ENCODE measurements at regions not wholly inside any gene's neighbourhood (a gene's known extent, or its start where the extent isn't known, plus 50 kb on each side); places are given as distances from the start of the nearest gene placed in this dataset.
A peak's percentile ranks its signal among the peaks of the same experiment; 100 is the strongest.
"Not testable (repeated sequence)": the region's sequence is repeated elsewhere in the genome, so short reads cannot be mapped to it uniquely, and the experiment has no call there.

DNA sequence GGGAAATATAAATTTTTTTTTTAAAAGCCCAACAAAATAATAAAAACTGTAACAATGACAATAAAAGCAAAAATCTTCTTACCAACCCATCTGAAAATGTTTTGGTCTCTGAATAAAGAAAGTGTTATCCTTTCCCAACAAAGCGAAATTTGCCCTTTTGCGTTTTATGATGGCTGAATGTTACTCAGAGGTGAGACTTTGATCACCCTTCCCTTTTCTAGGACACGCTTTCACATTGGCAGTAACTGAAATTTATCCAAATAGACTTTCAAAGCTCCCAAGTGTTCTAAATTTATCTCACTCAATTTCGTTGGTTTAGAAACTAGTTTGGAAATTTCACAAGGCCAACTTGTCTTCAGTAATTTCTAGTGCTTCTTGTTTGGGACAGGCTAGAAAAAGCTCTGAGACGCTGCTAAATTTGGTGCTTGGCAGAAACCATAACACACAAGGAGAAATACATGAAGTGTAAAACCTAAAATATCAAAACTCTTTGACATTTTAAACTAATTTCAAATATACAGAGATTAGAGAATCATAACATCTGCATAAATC is 354.5 kb upstream of the CITED2 start:
- WGBS (ENCODE audit: insufficient coverage, low lambda C conversion rate), result no CpG with 5 or more reads among the region's 5 CpGs
- peaks cover 4% of the 10 kb centered on the region for H3K9me3 ChIP-seq (ENCODE audit: control insufficient read depth, low read depth, low read length)
- H3K27ac ChIP-seq (ENCODE audit: low read length), result no peak overlapping the region
- DNase-seq, result peak in 1 of 2 donors; percentile 53
- H3K4me3 ChIP-seq (ENCODE audit: low read length), result no peak overlapping the region
- no peaks in the 10 kb centered on the region for H3K27me3 ChIP-seq (ENCODE audit: control insufficient read depth, insufficient read depth, low read length)
- H3K36me3 ChIP-seq (ENCODE audit: control insufficient read depth, insufficient read depth, low read length), result no peaks in the 10 kb centered on the region
- no peaks in the 10 kb centered on the region for H3K4me1 ChIP-seq (ENCODE audit: control insufficient read depth, insufficient read depth, low read length)

DNA sequence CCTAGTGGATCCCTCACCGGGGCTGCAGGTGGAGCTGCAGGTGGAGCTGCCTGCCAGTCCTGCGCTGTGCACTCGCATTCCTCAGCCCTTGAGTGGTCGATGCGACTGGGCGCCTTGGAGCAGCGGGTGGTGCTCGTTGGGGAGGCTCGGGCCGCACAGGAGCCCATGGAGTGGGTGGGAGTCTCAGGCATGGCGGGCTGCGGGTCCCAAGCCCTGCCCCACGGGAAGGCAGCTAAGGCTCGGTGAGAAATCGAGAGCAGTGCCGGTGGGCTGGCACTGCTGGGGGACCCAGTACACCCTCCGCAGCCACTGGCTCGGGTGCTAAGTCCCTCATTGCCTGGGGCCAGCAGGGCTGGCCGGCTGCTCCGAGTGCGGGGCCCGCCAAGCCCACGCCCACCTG is 351.8 kb upstream of the CITED2 start:
- no CpG with 5 or more reads among the region's 23 CpGs for WGBS (ENCODE audit: insufficient coverage, low lambda C conversion rate)
- H3K4me3 ChIP-seq (ENCODE audit: low read length); H3K4me1 ChIP-seq (ENCODE audit: control insufficient read depth, insufficient read depth, low read length); H3K9me3 ChIP-seq (ENCODE audit: control insufficient read depth, low read depth, low read length); DNase-seq; H3K27me3 ChIP-seq (ENCODE audit: control insufficient read depth, insufficient read depth, low read length); H3K36me3 ChIP-seq (ENCODE audit: control insufficient read depth, insufficient read depth, low read length); H3K27ac ChIP-seq (ENCODE audit: low read length): not testable (repeated sequence)

DNA sequence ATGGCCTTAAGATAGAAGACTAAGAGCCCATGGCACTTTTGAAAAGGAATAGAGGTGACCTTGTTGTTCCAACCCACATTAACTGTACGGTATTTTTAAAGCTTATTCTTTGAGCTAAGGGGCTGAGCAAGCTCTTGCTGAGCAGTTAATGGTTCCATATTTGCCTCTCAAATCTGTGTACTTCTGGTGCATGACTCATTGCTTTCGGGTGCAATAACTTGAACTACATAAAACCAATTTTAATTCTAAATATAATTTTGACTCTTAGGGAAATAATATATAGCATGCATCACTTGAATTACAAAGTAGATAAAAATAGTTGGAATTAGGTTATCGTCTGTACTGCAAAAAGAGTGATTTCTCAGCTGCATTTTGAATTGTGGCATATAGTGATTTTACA is 348.1 kb upstream of the CITED2 start:
- no peaks in the 10 kb centered on the region for H3K36me3 ChIP-seq (ENCODE audit: control insufficient read depth, insufficient read depth, low read length)
- WGBS (ENCODE audit: insufficient coverage, low lambda C conversion rate), result 100% methylated on average over 1 of the region's 3 CpGs
- H3K9me3 ChIP-seq (ENCODE audit: control insufficient read depth, low read depth, low read length), result peaks cover 8% of the 10 kb centered on the region
- no peaks in the 10 kb centered on the region for H3K27me3 ChIP-seq (ENCODE audit: control insufficient read depth, insufficient read depth, low read length)
- DNase-seq, result no peak
- no peak overlapping the region for H3K27ac ChIP-seq (ENCODE audit: low read length)
- H3K4me3 ChIP-seq (ENCODE audit: low read length), result no peak overlapping the region
- no peaks in the 10 kb centered on the region for H3K4me1 ChIP-seq (ENCODE audit: control insufficient read depth, insufficient read depth, low read length)

DNA sequence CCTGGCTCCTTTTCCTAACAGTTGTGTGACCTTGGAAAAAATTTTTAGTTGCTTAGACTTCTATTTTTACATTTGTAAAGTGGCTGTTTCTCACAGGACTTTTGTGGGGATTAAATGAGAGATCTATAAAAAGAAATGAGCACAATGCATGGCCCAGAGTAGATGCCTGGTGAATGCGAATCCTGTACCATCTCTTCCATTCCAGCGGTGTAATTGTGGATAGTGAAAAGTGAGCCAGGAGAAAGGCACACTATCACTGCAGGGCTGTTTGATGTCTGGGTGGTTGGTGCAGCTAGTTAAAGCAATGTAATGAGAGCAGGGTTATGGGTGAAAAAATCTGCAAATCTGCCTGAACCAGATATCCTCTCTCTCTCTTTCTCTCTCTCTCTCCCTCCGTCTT is 347.5 kb upstream of the CITED2 start:
- peaks cover 8% of the 10 kb centered on the region for H3K9me3 ChIP-seq (ENCODE audit: control insufficient read depth, low read depth, low read length)
- no peaks in the 10 kb centered on the region for H3K27me3 ChIP-seq (ENCODE audit: control insufficient read depth, insufficient read depth, low read length)
- no peaks in the 10 kb centered on the region for H3K36me3 ChIP-seq (ENCODE audit: control insufficient read depth, insufficient read depth, low read length)
- no peaks in the 10 kb centered on the region for H3K4me1 ChIP-seq (ENCODE audit: control insufficient read depth, insufficient read depth, low read length)
- no peak overlapping the region for H3K4me3 ChIP-seq (ENCODE audit: low read length)
- WGBS (ENCODE audit: insufficient coverage, low lambda C conversion rate), result 100% methylated on average over 1 of the region's 3 CpGs
- no peak overlapping the region for H3K27ac ChIP-seq (ENCODE audit: low read length)
- no peak for DNase-seq

DNA sequence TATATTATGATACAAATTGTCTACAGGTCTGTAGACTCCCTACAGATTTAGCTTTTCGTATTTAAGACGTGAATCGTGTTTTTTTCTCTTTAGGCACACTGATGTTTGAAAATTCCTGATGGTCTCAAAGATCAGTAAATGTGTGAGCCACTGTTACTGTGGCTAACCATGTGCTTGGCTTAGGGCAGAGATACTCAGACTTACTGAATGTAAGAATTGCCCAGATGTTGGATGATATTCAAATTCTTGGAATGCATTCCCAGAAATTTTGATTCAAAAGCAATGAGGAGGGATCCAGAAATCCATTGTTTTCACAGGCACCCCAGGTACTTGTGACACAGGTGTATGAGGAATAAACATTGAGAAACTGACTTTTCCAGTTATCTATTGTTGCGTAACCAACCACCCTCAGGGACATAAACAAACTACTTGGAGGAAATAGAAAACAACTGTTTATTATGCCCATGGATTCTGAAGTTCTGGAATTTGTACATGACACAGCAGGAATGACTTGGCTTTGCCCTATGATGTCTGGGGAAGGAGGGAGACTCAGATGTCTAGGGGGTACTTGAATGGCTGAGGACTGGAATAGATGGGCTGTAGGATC is 339.6 kb upstream of the CITED2 start:
- H3K4me3 ChIP-seq (ENCODE audit: low read length), result no peak overlapping the region
- WGBS (ENCODE audit: insufficient coverage, low lambda C conversion rate), result no CpG with 5 or more reads among the region's 4 CpGs
- no peaks in the 10 kb centered on the region for H3K36me3 ChIP-seq (ENCODE audit: control insufficient read depth, insufficient read depth, low read length)
- no peaks in the 10 kb centered on the region for H3K27me3 ChIP-seq (ENCODE audit: control insufficient read depth, insufficient read depth, low read length)
- peaks cover 7% of the 10 kb centered on the region for H3K4me1 ChIP-seq (ENCODE audit: control insufficient read depth, insufficient read depth, low read length)
- peak; percentile 44 to 76 for DNase-seq
- H3K9me3 ChIP-seq (ENCODE audit: control insufficient read depth, low read depth, low read length), result no peaks in the 10 kb centered on the region
- H3K27ac ChIP-seq (ENCODE audit: low read length), result peak overlapping the region; percentile 52

DNA sequence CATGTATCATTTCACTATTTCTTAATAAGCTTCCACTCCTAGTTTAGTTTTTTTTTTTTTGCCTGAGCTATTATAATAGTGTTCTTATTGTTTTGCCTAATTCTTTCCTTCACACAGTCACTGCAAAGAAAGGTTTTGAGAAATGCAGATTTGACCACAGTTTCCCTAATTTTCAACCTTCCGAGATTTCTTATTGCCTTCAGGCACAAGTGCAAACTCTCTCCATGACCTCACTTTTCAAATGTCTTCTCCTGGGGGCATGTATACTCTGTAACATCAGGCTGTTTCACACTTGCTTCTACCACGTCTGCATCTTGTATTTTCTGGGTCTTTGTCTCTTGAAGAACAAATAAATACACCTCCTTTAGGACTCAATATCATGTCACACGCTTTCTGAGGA is 339.0 kb upstream of the CITED2 start:
- Histone ChIP-seq H3K9me3 (ENCODE audit: control insufficient read depth, low read depth, low read length) (no peaks in the 10 kb centered on the region), H3K27ac (ENCODE audit: low read length) (peak overlapping the region; percentile 52), H3K27me3 (ENCODE audit: control insufficient read depth, insufficient read depth, low read length) (no peaks in the 10 kb centered on the region), H3K36me3 (ENCODE audit: control insufficient read depth, insufficient read depth, low read length) (no peaks in the 10 kb centered on the region), H3K4me3 (ENCODE audit: low read length) (no peak overlapping the region), H3K4me1 (ENCODE audit: control insufficient read depth, insufficient read depth, low read length) (peaks cover 8% of the 10 kb centered on the region)
- WGBS (ENCODE audit: insufficient coverage, low lambda C conversion rate), result 83% methylated on average over 1 of the region's 3 CpGs
- DNase-seq, result no peak

DNA sequence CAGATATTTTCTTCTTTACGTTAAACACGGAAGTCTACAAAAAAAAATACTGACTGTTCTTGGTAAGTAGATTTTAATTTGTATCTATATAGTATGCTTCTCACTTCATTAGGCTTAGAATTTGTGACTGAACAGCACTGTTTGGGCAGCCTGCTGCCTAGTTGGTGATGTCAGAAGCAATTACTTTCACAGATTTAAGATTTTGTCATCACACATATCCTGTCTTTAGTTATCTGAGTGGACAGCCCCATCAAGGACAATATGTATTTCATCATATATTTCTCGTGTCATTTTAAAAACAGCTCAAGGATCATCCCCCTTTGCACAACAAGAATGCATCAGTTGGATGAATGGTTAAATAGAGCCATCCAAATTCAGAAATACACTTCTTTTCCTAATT is 338.4 kb upstream of the CITED2 start:
- Histone ChIP-seq H3K27me3 (ENCODE audit: control insufficient read depth, insufficient read depth, low read length) (no peaks in the 10 kb centered on the region), H3K27ac (ENCODE audit: low read length) (no peak overlapping the region), H3K9me3 (ENCODE audit: control insufficient read depth, low read depth, low read length) (no peaks in the 10 kb centered on the region), H3K4me3 (ENCODE audit: low read length) (no peak overlapping the region), H3K36me3 (ENCODE audit: control insufficient read depth, insufficient read depth, low read length) (no peaks in the 10 kb centered on the region), H3K4me1 (ENCODE audit: control insufficient read depth, insufficient read depth, low read length) (peaks cover 12% of the 10 kb centered on the region)
- no peak for DNase-seq
- no CpG with 5 or more reads among the region's 3 CpGs for WGBS (ENCODE audit: insufficient coverage, low lambda C conversion rate)

DNA sequence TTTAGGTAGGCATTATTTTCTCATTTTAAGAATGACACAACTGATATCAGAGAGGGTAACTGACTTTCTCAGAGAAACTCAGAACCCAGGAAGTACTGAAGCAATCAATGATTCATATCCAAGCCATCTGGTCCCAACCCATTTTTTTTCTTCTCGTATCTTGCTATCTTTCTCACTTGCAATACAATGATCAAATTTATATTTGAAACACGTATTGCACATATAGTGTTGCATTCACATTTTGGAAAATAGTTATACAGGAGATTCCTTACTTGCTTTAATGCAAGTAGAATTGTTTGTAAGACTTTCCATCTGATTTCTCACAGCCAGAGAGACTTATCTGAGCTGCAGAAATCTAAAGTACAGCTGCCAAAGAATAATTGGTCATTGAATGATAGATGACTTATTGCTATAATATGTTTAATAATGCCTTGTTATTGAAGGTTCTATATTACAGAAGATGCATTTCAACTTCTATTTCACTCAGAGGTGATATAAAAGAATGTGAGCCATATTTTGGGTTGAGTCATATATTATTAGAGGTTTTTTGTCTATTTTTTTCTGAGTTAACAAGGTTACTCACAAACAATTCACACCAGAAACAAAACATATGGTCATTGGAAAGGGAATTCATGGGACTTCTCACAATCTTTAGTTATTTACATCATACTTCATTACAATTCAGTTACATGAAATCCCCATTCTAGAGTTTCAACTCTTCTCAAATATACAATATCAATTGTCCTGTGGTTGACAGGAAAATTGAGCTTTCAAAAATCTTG is 337.5 kb upstream of the CITED2 start:
- H3K4me3 ChIP-seq (ENCODE audit: low read length), result no peak overlapping the region
- H3K9me3 ChIP-seq (ENCODE audit: control insufficient read depth, low read depth, low read length), result no peaks in the 10 kb centered on the region
- H3K27ac ChIP-seq (ENCODE audit: low read length), result no peak overlapping the region
- no peaks in the 10 kb centered on the region for H3K36me3 ChIP-seq (ENCODE audit: control insufficient read depth, insufficient read depth, low read length)
- H3K4me1 ChIP-seq (ENCODE audit: control insufficient read depth, insufficient read depth, low read length), result peaks cover 12% of the 10 kb centered on the region
- DNase-seq, result no peak
- no peaks in the 10 kb centered on the region for H3K27me3 ChIP-seq (ENCODE audit: control insufficient read depth, insufficient read depth, low read length)
- no CpG with 5 or more reads among the region's 2 CpGs for WGBS (ENCODE audit: insufficient coverage, low lambda C conversion rate)

DNA sequence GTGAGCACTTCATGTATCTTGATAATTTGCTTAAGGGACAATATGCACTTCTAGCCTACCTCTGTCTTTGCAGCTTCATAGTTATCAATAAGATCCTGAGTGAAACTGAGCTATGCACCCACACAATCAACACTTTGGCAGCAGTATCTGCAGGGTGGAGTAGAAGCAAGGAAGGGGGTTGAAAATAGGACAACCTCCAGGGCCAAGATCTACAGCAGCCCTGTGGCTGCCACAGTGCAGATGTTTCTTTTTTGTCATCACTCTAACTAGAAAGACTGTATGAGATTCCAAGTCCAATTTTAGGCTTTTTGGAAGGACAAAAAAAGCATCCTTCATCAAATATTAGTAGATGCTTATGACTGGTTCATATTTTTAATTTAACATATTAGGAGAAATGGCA is 336.1 kb upstream of the CITED2 start:
- Histone ChIP-seq H3K9me3 (ENCODE audit: control insufficient read depth, low read depth, low read length) (peaks cover 2% of the 10 kb centered on the region), H3K4me1 (ENCODE audit: control insufficient read depth, insufficient read depth, low read length) (peaks cover 14% of the 10 kb centered on the region), H3K36me3 (ENCODE audit: control insufficient read depth, insufficient read depth, low read length) (no peaks in the 10 kb centered on the region), H3K4me3 (ENCODE audit: low read length) (no peak overlapping the region), H3K27ac (ENCODE audit: low read length) (no peak overlapping the region), H3K27me3 (ENCODE audit: control insufficient read depth, insufficient read depth, low read length) (no peaks in the 10 kb centered on the region)
- DNase-seq, result no peak

DNA sequence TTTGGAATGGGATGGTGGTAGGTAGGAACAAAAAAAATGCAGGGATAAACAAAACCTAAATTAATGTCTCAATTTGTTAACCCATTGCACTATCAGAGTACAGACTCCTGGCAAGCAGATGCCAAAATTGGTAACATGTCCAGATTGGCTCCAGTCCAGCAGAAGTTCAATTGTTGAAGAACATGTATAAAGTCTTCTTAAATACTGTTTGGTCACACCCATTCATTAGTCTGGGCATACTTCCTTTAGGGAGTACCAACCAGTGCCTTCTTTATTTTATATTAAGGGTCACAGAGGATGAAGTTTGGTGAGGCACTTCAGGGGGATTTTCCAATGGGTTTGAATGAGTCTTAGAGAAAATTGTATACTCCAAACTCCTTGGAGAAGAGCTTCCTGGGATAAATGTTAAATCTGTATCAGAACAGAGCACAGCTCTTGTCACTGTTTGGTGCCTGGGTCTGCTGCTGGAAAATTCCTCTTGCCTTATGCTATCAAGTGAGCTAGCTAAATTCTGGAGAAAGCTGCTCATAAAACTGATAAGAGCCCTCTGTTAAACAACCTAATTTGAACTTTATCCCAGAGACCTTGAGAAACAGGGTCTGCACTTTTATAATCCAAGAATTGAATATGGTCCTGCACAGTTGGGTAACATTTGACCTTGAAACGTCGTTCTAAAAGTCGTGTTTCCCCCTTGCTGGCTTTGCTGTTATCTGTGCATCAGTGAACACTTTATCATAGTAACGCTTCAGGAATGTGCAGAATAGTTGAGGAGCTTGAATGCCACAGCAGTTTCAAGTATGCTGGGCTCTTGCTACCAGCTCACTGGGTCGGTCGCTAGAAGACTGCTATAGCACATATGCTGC is 334.1 kb upstream of the CITED2 start:
- peak; percentile 45 to 63 for DNase-seq
- Histone ChIP-seq H3K4me1 (ENCODE audit: control insufficient read depth, insufficient read depth, low read length) (peaks cover 9% of the 10 kb centered on the region), H3K27ac (ENCODE audit: low read length) (peak overlapping the region; percentile 30), H3K9me3 (ENCODE audit: control insufficient read depth, low read depth, low read length) (peaks cover 3% of the 10 kb centered on the region), H3K4me3 (ENCODE audit: low read length) (no peak overlapping the region), H3K36me3 (ENCODE audit: control insufficient read depth, insufficient read depth, low read length) (no peaks in the 10 kb centered on the region), H3K27me3 (ENCODE audit: control insufficient read depth, insufficient read depth, low read length) (no peaks in the 10 kb centered on the region)
- WGBS (ENCODE audit: insufficient coverage, low lambda C conversion rate), result no CpG with 5 or more reads among the region's 6 CpGs

All from large intestine (tissue), 3 donors.